ENCODE measurements at regions not wholly inside any gene's neighbourhood (a gene's known extent, or its start where the extent isn't known, plus 50 kb on each side); places are given as distances from the start of the nearest gene placed in this dataset.

DNA sequence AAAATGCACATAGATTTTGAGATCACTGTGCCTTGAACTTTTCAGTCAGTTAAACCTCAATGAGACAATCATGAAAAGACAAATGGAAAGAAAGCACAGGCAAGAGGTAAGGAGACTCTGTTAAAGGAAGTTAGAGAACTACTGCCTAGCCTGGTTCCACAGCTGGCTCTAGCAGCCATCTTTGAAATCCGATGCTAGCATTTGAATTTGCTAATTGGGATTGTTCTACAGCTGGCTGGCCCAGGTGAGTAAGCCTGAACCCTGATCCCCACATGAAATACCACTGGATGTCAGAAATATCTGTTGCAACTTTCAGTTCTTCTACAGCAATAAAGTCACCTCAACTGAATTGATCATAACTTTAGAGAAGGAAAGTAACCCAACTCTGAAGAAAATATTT lies 315.2 kb upstream of the CHAC2 start:
- H3K27me3 ChIP-seq (replicated peaks in 1 of 2; ENCODE audit: control insufficient read depth in 2 of 2, insufficient read depth in 2 of 2, low read length in 1 of 2), result no peaks in the 10 kb centered on the region
- in situ Hi-C loops (cut with MboI), result no loop called here
- H2AFZ ChIP-seq (ENCODE audit: control insufficient read depth, low read depth, low read length), result no peak overlapping the region
- no peak overlapping the region for H3K4me2 ChIP-seq (ENCODE audit: control insufficient read depth, insufficient read depth)
- no peaks in the 10 kb centered on the region for H3K36me3 ChIP-seq (ENCODE audit: control insufficient read depth in 2 of 2, insufficient read depth in 2 of 2, low read length in 1 of 2)
- no peak overlapping the region for H3K4me3 ChIP-seq
- H3K27ac ChIP-seq (ENCODE audit: control insufficient read depth, insufficient read depth), result no peak overlapping the region
- SMC1A ChIA-PET (ENCODE audit: uncharacterized antibody, unreplicated experiment), result interaction anchor here (0.9 kb wide), 1 partner anchor 8 kb away, joined by 3 read pairs; no protein-coding TSS in a partner anchor
- no peaks in the 10 kb centered on the region for H3K4me1 ChIP-seq (ENCODE audit: control insufficient read depth, insufficient read depth, low read length)
- CTCF ChIA-PET, result no interaction called here
- no peak for ATAC-seq
- intact Hi-C loops (cut with micrococcal nuclease; ENCODE audit: unreplicated experiment), result no loop called here
- 0% methylated on average over 1 of the region's 1 CpG for whole genome bisulfite sequencing (ENCODE audit: insufficient coverage, insufficient replicate concordance, low lambda C conversion rate, missing lambda C conversion rate)
- DNase-seq (ENCODE audit: low read depth, low spot score), result no peak
- no peak overlapping the region for H3K9ac ChIP-seq (ENCODE audit: control insufficient read depth, insufficient read depth, low read length)
- H3K79me2 ChIP-seq (ENCODE audit: control insufficient read depth, insufficient read depth, low read length), result no peaks in the 10 kb centered on the region
- FAIRE-seq, result no peak
- H4K20me1 ChIP-seq (ENCODE audit: control insufficient read depth, insufficient read depth), result no peaks in the 10 kb centered on the region
- no TSS peak for BruUV-seq (replicated peaks)
- no peaks in the 10 kb centered on the region for H3K9me3 ChIP-seq (replicated peaks; ENCODE audit: control insufficient read depth, insufficient read depth, low read length)
- POLR2A ChIA-PET, result no interaction called here
- RAD21 ChIA-PET (ENCODE audit: unreplicated experiment), result no interaction called here
- no peak for TF ChIP-seq EP300 (IDR thresholded peaks at IDR 0.05; ENCODE audit: borderline replicate concordance in 1 of 2, control insufficient read depth in 1 of 2, low read depth in 2 of 2, low read length in 2 of 2)
- TF ChIP-seq KAT2A (conservative IDR thresholded peaks at IDR 0.05; ENCODE audit: control insufficient read depth, low read depth, low read length), result no peak
- TF ChIP-seq, protein P1, sequence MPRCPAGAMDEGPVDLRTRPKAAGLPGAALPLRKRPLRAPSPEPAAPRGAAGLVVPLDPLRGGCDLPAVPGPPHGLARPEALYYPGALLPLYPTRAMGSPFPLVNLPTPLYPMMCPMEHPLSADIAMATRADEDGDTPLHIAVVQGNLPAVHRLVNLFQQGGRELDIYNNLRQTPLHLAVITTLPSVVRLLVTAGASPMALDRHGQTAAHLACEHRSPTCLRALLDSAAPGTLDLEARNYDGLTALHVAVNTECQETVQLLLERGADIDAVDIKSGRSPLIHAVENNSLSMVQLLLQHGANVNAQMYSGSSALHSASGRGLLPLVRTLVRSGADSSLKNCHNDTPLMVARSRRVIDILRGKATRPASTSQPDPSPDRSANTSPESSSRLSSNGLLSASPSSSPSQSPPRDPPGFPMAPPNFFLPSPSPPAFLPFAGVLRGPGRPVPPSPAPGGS (IDR thresholded peaks at IDR 0.05; ENCODE audit: borderline replicate concordance, insufficient read depth, low read depth, low read length, poor library complexity, severe bottlenecking), result no peak
- TF ChIP-seq E2F8 (IDR thresholded peaks at IDR 0.05; ENCODE audit: low read depth, partially characterized antibody), result no peak
- no peak for TF ChIP-seq NR2C1 (IDR thresholded peaks at IDR 0.05)
- no peak for TF ChIP-seq SREBF2 (IDR thresholded peaks at IDR 0.05; ENCODE audit: low read length)
- no peak for TF ChIP-seq E2F4 (IDR thresholded peaks at IDR 0.05; ENCODE audit: low read depth, low read length)
- no peak for TF ChIP-seq CHD2 (IDR thresholded peaks at IDR 0.05; ENCODE audit: borderline replicate concordance, low read depth, low read length)
- TF ChIP-seq ZBTB11 (CRISPR knock-in tag; IDR thresholded peaks at IDR 0.05), result no peak
- no peak for TF ChIP-seq CBX3 (IDR thresholded peaks at IDR 0.05; ENCODE audit: borderline replicate concordance, low read depth)
- TF ChIP-seq STAT1 (conservative IDR thresholded peaks at IDR 0.05), result no peak
- no peak for TF ChIP-seq CREB1 (IDR thresholded peaks at IDR 0.05; ENCODE audit: low read depth)
- no peak for TF ChIP-seq ZNF24 (IDR thresholded peaks at IDR 0.05)
- TF ChIP-seq, protein P2, sequence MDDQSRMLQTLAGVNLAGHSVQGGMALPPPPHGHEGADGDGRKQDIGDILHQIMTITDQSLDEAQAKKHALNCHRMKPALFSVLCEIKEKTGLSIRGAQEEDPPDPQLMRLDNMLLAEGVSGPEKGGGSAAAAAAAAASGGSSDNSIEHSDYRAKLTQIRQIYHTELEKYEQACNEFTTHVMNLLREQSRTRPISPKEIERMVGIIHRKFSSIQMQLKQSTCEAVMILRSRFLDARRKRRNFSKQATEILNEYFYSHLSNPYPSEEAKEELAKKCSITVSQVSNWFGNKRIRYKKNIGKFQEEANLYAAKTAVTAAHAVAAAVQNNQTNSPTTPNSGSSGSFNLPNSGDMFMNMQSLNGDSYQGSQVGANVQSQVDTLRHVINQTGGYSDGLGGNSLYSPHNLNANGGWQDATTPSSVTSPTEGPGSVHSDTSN (IDR thresholded peaks at IDR 0.05; ENCODE audit: insufficient replicate concordance, low read depth, low read length), result no peak
